NOMO-1 treated with dmso at 0.1 percent for 144 hours (cell line): ENCODE measurements at regions not wholly inside any gene's neighbourhood (a gene's known extent, or its start where the extent isn't known, plus 50 kb on each side); places are given as distances from the start of the nearest gene placed in this dataset.
A peak's percentile ranks its signal among the peaks of the same experiment; 100 is the strongest.

ENCODE experiments used
- DNase-seq: peaks from one replicate; lab custom pipeline; 2025; ENCODE audit not compliant: unreplicated experiment; lab: John Stamatoyannopoulos, UW

GRCh38 chr9:104025104-104025503 lies 69.0 kb upstream of the SMC2 start:
- DNase-seq, result no peak

- DNase-seq, result no peak
Observed at GRCh38 chr9:104025945-104026344, 68.2 kb upstream of the SMC2 start.

GRCh38 chr9:104027295-104027694 lies 66.8 kb upstream of the SMC2 start:
- peak; percentile 53 for DNase-seq

GRCh38 chr9:104028827-104029226 lies 65.3 kb upstream of the SMC2 start:
- DNase-seq, result no peak
